ENCODE measurements at regions not wholly inside any gene's neighbourhood (a gene's known extent, or its start where the extent isn't known, plus 50 kb on each side); places are given as distances from the start of the nearest gene placed in this dataset.
"Not testable (repeated sequence)": the region's sequence is repeated elsewhere in the genome, so short reads cannot be mapped to it uniquely, and the experiment has no call there.

DNA sequence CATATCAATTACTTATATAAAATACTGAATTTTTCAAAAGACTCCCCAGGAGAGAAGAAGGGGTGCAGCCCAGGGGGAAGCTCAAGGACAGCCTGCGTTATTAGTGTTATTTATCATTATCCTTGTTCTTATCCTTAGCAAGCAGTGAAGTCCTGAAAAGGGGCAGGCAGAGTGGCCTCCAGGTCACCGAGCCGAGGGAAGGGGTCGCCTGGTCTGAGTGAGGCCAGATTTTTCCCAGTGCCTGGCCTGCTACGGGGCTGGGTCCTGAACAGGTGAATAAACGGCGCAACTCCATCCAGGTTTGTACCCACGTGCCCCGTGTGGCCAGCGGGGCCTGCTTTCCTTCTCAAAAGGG lies 123.7 kb downstream of the BRD1 start:
- H3K27me3 Mint-ChIP-seq (ENCODE audit: low read depth): peaks cover 40% of the 10 kb centered on the region
- no peaks in the 10 kb centered on the region for H3K36me3 Mint-ChIP-seq (ENCODE audit: insufficient read depth)
- no peak overlapping the region for H3K4me3 Mint-ChIP-seq
- ATAC-seq: no peak
- DNase-seq: no peak
- peaks cover 4% of the 10 kb centered on the region for H3K4me1 Mint-ChIP-seq (ENCODE audit: low read depth)
- H3K9me3 Mint-ChIP-seq: peaks cover 9% of the 10 kb centered on the region

DNA sequence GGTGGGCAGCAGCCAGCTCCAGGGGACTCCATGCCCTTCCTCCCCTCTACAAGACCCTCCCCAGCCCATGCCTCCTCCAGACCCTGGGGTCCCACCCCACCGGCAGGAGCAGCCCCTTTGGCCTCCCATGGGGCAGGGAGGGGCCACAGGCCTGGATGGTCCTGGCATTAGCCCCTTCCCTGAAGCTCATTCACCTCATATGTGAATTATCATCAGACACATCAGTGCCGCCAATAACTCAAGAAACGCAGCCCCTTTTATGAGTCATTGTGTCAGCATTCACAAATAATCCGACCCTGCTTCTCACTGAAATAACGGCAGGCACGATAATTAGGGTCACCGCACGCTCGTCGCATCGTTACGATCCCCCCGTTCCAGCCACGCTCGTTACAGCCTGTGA lies 124.2 kb downstream of the BRD1 start:
- peaks cover 9% of the 10 kb centered on the region for H3K9me3 Mint-ChIP-seq
- DNase-seq: no peak
- H3K27me3 Mint-ChIP-seq (ENCODE audit: low read depth): peaks cover 38% of the 10 kb centered on the region
- H3K4me3 Mint-ChIP-seq: no peak overlapping the region
- no peak for ATAC-seq
- H3K4me1 Mint-ChIP-seq (ENCODE audit: low read depth): peaks cover 4% of the 10 kb centered on the region
- H3K36me3 Mint-ChIP-seq (ENCODE audit: insufficient read depth): no peaks in the 10 kb centered on the region

DNA sequence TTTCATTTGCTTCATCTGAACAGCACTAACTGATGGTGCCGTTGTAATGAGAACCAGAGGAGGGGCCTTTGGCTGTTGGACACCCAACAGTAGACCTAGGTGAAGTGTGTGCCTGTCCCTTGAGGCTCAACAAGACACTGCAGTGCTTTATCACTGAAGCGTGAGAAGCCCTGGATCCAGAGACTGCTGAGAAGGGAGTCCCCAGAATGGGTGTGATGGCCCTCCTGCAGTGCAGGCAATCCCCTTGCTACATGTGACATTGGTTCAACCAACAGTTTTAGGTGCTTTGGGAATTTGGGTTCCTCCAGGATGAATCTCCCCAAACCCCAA lies 125.6 kb downstream of the BRD1 start:
- Mint-ChIP-seq H3K9me3 (peaks cover 15% of the 10 kb centered on the region), H3K4me3 (no peak overlapping the region), H3K4me1 (ENCODE audit: low read depth) (peaks cover 4% of the 10 kb centered on the region), H3K36me3 (ENCODE audit: insufficient read depth) (no peaks in the 10 kb centered on the region), H3K27me3 (ENCODE audit: low read depth) (peaks cover 31% of the 10 kb centered on the region)
- ATAC-seq (no peak), DNase-seq (no peak)

DNA sequence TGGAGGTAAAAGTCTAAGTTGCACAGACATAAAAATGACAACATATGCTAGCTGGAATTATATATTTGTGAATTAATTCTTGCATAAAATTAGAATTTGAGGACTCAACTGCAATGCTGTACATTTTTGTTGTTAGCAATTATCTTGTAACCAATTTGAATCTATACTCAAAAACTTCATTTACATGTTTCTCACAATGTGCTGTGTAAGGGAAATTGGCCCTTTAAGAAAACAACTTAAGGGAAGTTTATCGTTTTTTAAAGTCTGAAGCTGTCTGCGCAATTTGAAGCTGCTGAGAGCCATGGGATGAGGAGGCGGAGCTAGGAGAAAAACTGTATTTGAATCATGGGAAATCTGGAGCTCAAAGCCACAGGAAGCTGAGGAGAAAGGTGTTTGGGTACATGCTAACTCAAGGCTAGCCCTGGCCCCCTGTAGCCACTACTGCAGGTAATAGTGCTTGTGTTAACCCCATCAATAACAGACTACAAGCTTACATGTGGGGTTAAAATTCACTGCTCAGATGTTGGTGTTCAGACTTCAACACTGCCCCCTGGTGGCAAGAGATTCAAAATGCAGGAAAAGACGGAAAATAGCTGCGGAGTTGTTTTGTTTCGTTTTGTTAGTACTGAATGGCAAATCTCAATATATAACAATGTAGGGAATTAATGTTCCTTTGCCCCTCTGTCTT lies 126.1 kb downstream of the BRD1 start:
- Mint-ChIP-seq H3K9me3 (peaks cover 17% of the 10 kb centered on the region), H3K36me3 (ENCODE audit: insufficient read depth) (no peaks in the 10 kb centered on the region)
- no peak for DNase-seq

DNA sequence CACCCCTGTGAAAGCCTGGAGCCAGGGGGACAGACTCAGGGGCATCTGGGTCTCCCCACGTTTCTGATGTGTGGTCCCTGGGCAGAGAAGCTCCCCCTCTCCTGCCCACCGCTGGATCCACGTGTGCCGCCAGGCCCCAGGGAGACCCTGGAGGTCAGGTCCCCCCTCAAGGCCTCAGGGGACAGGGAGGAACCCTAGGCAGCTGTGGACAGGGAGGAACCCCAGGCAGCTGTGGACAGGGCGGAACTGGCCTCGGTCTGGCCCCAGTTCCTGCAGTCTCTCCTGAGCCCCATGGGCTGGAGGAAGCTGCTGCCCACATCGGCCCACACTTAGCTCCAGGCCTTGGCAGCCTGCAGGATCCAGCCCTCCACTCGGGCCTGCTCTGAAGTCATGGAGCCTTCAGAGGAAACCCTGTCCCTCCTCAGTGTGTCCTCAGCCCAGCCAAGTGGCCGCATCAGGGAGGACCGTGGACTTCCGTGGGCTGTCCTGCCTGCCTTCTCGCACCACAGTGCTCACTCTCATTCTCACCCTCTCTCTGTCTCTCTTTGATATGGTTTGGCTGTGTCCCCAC lies 127.7 kb downstream of the BRD1 start:
- H3K4me3 Mint-ChIP-seq: no peak overlapping the region
- no peaks in the 10 kb centered on the region for H3K4me1 Mint-ChIP-seq (ENCODE audit: low read depth)
- no peaks in the 10 kb centered on the region for H3K36me3 Mint-ChIP-seq (ENCODE audit: insufficient read depth)
- H3K9me3 Mint-ChIP-seq: peaks cover 17% of the 10 kb centered on the region
- peaks cover 17% of the 10 kb centered on the region for H3K27me3 Mint-ChIP-seq (ENCODE audit: low read depth)
- ATAC-seq (no peak), DNase-seq (no peak)

More for the DNA sequence above, 126.1 kb downstream of the BRD1 start:
- no peak for ATAC-seq
- Mint-ChIP-seq H3K27me3 (ENCODE audit: low read depth) (peaks cover 27% of the 10 kb centered on the region), H3K4me3 (no peak overlapping the region), H3K4me1 (ENCODE audit: low read depth) (peaks cover 4% of the 10 kb centered on the region)

DNA sequence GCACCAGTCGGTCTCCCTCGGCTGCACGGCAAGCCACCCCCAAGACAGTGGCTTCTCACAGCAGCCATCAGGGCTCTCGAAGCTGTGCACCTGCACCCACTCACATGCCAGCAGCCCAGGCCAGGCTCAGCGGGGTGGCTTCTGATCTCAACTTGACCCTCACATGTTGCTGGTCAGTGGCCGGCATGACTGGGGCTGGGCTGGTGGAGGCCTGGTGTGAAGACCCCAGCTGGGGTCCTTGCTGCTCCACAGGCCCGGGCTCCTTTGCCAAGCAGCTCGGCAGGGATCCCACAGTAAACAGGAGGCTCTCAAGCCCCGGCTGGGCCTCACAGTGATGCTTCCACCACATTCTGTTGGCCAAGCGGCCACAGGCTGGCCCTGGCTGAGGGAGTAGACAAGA lies 128.2 kb downstream of the BRD1 start:
- H3K4me3 Mint-ChIP-seq: no peak overlapping the region
- H3K9me3 Mint-ChIP-seq: peaks cover 17% of the 10 kb centered on the region
- peaks cover 16% of the 10 kb centered on the region for H3K27me3 Mint-ChIP-seq (ENCODE audit: low read depth)
- no peaks in the 10 kb centered on the region for H3K4me1 Mint-ChIP-seq (ENCODE audit: low read depth)
- H3K36me3 Mint-ChIP-seq (ENCODE audit: insufficient read depth): no peaks in the 10 kb centered on the region
- ATAC-seq (no peak), DNase-seq (no peak)

DNA sequence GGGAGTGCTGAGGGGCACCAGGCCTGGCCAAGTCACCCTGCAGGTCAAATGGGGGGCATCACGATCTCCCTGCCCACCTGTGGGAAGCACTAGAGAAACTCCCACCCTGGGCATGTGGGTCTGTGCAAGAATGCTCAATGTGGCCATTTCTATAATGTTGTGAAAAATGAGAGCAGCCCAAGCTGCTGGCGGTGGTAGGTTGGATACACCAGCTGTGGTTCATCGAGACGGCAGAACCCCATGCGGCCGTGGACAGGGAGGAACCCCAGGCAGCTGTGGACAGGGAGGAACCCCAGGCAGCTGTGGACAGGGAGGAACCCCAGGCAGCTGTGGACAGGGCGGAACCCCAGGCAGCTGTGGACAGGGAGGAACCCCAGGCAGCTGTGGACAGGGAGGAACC lies 129.1 kb downstream of the BRD1 start:
- not testable (repeated sequence) for H3K36me3 Mint-ChIP-seq (ENCODE audit: insufficient read depth); H3K4me3 Mint-ChIP-seq; ATAC-seq; DNase-seq; H3K27me3 Mint-ChIP-seq (ENCODE audit: low read depth); H3K4me1 Mint-ChIP-seq (ENCODE audit: low read depth)
- H3K9me3 Mint-ChIP-seq: peaks cover 17% of the 10 kb centered on the region

DNA sequence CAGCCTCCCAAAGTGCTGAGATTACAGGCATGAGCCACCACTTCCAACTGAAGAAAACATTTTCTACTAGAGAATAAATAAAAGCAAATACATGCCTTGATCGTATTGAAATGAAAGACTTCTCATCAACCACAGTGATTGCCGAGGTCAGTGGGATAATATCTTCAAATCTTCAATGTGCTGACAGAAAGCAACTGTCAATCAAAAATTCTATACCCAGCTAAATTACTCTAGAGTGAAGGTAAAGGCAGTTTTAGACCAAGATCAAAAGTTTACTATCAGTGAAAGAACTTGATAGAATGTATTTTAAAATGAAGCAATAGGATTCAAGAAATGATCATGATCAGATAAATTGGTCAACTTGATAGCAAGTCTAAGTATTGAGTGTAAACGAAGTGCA lies 130.6 kb downstream of the BRD1 start:
- peaks cover 4% of the 10 kb centered on the region for H3K4me1 Mint-ChIP-seq (ENCODE audit: low read depth)
- no peak for ATAC-seq
- H3K36me3 Mint-ChIP-seq (ENCODE audit: insufficient read depth): no peaks in the 10 kb centered on the region
- peaks cover 13% of the 10 kb centered on the region for H3K9me3 Mint-ChIP-seq
- no peak for DNase-seq
- no peak overlapping the region for H3K4me3 Mint-ChIP-seq
- peaks cover 7% of the 10 kb centered on the region for H3K27me3 Mint-ChIP-seq (ENCODE audit: low read depth)

DNA sequence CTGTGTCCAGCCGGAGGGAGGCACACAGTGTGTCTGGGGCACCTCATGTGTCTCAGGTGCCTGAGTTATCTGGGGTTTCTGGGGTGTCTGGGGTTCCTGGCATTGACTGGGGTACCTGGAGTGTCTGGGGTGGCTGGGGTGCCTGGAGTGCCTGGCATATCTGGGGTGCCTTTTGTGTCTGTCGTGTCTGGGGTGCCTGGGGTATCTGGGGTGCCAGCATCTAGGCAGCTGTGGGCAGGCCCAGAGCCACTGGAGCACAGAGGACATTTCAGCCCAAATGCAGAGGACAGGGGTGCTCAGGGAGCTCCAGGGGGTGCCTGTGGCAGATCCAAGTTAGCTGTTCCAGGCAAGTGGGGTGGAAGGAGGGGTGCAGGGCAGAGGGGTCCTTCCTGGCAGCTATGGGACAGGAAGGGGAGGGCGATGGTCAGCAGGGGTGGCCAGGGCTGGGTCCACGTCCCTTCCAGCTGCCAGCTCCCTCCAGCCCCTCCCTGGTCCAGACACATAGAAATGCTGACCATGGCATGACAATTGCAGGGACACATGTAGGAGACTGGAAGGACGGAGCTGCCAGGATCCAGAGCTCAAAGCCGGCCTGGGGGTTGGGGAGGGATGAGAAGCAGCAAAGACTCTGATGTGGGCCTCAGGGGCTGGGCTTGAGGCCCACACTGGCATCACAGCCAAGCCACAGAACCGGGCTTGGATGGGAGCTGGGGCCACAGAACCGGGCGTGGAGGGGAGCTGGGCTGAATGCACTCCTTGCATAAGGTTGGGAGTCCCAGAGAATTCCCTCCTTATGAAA lies 133.0 kb downstream of the BRD1 start:
- peaks cover 6% of the 10 kb centered on the region for H3K27me3 Mint-ChIP-seq (ENCODE audit: low read depth)
- H3K36me3 Mint-ChIP-seq (ENCODE audit: insufficient read depth): no peaks in the 10 kb centered on the region

DNA sequence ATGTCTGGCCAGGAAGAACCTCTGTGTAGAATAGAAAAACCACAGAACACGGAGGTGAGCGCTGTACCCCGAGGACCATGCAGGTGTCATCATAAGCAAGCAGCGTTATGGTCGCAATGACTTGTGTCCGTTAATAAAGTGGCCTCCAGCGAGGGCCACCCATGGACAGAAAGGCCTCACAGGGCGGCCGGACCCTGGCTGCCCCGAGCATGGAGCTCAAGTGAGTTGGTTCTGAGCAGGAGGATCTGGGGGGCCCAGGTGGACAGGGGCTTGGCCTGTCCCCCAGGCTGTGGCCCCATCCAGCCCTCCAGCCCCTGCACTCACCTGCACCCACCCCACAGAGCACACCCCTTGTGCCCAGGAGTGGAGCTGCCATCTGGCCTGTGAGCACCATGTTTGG lies 133.8 kb downstream of the BRD1 start:
- ATAC-seq (no peak), DNase-seq (no peak)
- Mint-ChIP-seq H3K9me3 (peaks cover 8% of the 10 kb centered on the region), H3K36me3 (ENCODE audit: insufficient read depth) (no peaks in the 10 kb centered on the region), H3K27me3 (ENCODE audit: low read depth) (peaks cover 11% of the 10 kb centered on the region), H3K4me3 (no peak overlapping the region), H3K4me1 (ENCODE audit: low read depth) (peaks cover 4% of the 10 kb centered on the region)

More for the DNA sequence above, 133.0 kb downstream of the BRD1 start:
- H3K4me1 Mint-ChIP-seq (ENCODE audit: low read depth): peaks cover 4% of the 10 kb centered on the region
- H3K4me3 Mint-ChIP-seq: no peak overlapping the region
- DNase-seq (no peak), ATAC-seq (no peak)
- H3K9me3 Mint-ChIP-seq: peaks cover 8% of the 10 kb centered on the region

DNA sequence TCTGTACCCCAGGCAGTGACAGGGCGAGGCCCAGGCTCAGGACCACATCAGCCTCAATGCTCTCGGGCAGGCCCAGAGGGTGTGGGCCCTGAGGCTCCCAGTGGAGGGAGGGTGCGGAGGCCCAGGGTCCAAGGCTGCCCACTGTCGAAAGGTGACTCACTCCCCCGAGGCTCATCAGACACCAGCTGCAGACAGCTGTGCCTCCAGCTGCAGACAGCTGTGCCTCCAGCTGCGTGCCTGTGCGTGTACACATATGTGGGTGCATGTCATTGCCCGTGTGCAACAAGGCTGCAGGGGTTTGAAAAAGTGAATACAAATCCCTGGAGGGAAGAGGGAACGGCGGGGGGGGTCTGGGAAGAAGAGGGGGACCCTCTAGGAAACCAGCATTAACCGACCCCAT lies 134.3 kb downstream of the BRD1 start:
- Mint-ChIP-seq H3K36me3 (ENCODE audit: insufficient read depth) (no peaks in the 10 kb centered on the region), H3K9me3 (peaks cover 8% of the 10 kb centered on the region), H3K27me3 (ENCODE audit: low read depth) (peaks cover 11% of the 10 kb centered on the region), H3K4me3 (no peak overlapping the region), H3K4me1 (ENCODE audit: low read depth) (peaks cover 4% of the 10 kb centered on the region)
- DNase-seq (no peak), ATAC-seq (no peak)

DNA sequence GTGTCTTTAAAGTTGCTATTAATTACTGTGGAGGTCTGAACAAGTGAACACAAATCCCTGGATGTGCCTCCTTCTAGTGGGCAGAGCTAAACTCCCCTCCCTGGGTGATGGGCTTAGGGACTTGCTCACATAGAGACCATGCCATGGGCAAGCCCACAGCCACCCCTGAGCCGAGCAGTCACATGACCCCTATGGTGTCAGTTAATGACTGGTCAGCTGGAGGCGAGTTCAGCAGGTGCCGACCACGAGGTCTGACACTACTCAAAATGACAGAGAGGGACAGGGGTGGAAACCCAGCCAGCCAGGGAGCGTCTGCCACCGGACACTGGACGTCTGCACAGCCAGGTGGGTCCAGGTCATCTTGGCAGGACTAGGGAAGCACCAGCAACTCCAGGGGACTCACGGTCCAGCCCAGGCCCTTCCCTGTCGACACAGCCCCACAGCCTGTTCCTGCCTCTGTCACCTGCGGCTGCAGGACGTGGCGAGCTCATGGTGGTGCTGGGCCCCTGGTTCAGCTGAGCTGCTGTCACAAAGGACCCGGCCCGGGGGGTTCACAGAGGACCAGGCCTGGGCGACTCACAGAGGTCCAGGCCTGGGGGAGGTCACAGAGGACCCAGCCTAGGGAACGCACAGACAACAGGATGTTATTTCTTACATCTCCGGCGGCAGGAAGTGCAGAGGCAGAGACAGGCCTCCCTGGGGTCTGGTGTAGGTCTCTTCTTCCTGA lies 135.0 kb downstream of the BRD1 start:
- ATAC-seq: peak in 1 of 2 donors; percentile 14
- Mint-ChIP-seq H3K9me3 (peaks cover 8% of the 10 kb centered on the region), H3K4me1 (ENCODE audit: low read depth) (peaks cover 4% of the 10 kb centered on the region), H3K27me3 (ENCODE audit: low read depth) (peaks cover 11% of the 10 kb centered on the region), H3K4me3 (no peak overlapping the region), H3K36me3 (ENCODE audit: insufficient read depth) (no peaks in the 10 kb centered on the region)
- DNase-seq: no peak

DNA sequence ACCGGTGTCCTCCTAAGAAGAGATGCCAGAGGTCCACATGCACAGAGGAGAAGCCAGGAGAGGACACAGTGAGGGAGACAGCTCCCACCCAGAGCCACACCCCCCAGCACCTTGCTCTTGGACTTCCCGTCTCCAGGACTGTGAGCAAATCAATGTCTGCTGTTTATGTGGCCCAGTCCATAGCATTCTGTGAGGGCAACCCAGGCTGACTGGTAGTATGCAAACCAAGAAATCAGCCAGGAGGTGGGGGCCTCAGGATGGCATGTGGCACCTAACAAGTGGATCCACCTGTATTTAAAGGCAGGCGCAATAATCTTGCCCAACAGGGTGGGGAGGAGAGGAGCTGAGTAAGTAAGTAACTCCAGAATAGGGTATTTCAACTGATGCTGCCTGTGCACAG lies 136.4 kb downstream of the BRD1 start:
- DNase-seq: no peak
- no peaks in the 10 kb centered on the region for H3K9me3 Mint-ChIP-seq
- ATAC-seq: no peak
- H3K36me3 Mint-ChIP-seq (ENCODE audit: insufficient read depth): no peaks in the 10 kb centered on the region
- H3K4me1 Mint-ChIP-seq (ENCODE audit: low read depth): peaks cover 4% of the 10 kb centered on the region
- H3K4me3 Mint-ChIP-seq: no peak overlapping the region
- peaks cover 15% of the 10 kb centered on the region for H3K27me3 Mint-ChIP-seq (ENCODE audit: low read depth)

DNA sequence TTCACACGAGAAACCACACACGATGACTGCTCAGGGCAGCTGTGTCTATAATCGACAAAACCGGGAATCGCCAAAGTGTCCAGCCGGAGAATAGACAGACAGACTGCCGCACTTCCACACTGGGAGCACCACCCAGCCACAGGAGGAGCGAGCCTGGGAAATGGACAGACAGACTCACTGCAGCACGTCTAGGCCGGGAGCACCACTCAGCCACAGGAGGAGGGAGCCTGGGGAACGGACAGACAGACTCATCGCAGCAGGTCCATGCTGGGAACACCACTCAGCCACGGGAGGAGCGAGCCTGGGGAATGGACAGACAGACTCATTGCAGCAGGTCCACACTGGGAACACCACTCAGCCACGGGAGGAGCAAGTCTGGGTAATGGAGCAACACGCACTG lies 137.2 kb downstream of the BRD1 start:
- no peak overlapping the region for H3K4me3 Mint-ChIP-seq
- H3K36me3 Mint-ChIP-seq (ENCODE audit: insufficient read depth): no peaks in the 10 kb centered on the region
- H3K9me3 Mint-ChIP-seq: no peaks in the 10 kb centered on the region
- ATAC-seq (no peak), DNase-seq (no peak)
- H3K4me1 Mint-ChIP-seq (ENCODE audit: low read depth): peaks cover 4% of the 10 kb centered on the region
- H3K27me3 Mint-ChIP-seq (ENCODE audit: low read depth): peaks cover 15% of the 10 kb centered on the region
